Mesothelial cell of epicardium (in vitro differentiated cells): ENCODE measurements at regions not wholly inside any gene's neighbourhood (a gene's known extent, or its start where the extent isn't known, plus 50 kb on each side); places are given as distances from the start of the nearest gene placed in this dataset.

ENCODE experiments used
- DNase-seq, 2 experiments: peaks; one replicate each; pipeline ENCODE4 v3.0.0; 2021; ENCODE audit warnings: low spot score in 2 of 2; ENCODE audit not compliant: unreplicated experiment in 2 of 2
- H3K27ac Mint-ChIP-seq: 2 replicates; pipeline ENCODE4 v1.8.0; 2021; ENCODE audit warnings: mixed read lengths
- H3K27me3 Mint-ChIP-seq: 2 replicates; pipeline ENCODE4 v1.8.0; 2021; ENCODE audit warnings: low read depth, mixed read lengths
- H3K36me3 Mint-ChIP-seq: 2 replicates; pipeline ENCODE4 v1.8.0; 2021; ENCODE audit warnings: mixed read lengths
- H3K4me1 Mint-ChIP-seq: 2 replicates; pipeline ENCODE4 v1.8.0; 2021; ENCODE audit warnings: mixed read lengths
- H3K4me3 Mint-ChIP-seq: 2 replicates; pipeline ENCODE4 v1.8.0; 2021; ENCODE audit warnings: mild to moderate bottlenecking, moderate library complexity, mixed read lengths
- H3K9me3 Mint-ChIP-seq: 2 replicates; pipeline ENCODE4 v1.8.0; 2021; ENCODE audit warnings: mixed read lengths
- TF ChIP-seq, protein P1 (sequence below): fragments of 200-600 bp; sonication (generic); IDR thresholded peaks from one replicate; pipeline ENCODE4 v1.5.0; 2021; ENCODE audit warnings: antibody characterized with exemption; ENCODE audit not compliant: unreplicated experiment

DNA sequence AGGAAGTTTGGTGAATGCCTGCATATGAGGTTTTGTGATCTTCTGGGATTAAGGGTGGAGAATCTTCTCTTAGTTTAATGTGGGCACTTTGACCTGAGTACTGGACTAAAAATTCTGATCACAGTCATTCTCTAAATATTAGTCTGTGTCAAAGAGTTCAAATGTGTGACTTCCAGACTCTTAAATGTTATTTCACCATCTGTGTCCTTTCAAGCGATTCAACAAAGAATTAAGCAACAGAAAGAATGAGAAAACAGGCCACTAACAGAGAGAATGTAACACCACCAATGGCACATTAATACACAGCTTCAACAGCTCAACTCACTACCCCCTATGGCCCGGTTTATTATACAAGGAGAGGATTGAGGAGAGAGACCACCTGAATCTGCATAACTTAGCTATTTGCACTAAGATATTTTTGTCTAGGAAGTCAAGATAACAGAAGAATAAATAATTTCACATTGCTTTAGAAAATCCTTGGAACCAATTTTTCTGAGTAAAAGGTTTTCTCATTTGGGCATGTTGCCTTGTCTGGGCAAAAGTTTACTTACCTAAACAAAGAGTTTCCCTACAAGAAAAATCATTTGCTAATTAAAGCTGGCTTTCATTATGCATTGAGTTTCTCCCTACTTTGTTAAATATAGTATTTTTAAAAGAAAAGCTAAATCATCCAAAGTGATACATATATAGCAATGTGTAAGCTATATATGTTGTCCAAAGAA lies 1313.7 kb downstream of the NCAM2 start:
- DNase-seq: no peak
- Mint-ChIP-seq H3K27ac (no peak overlapping the region), H3K9me3 (peaks cover 23% of the 10 kb centered on the region), H3K4me1 (no peaks in the 10 kb centered on the region), H3K36me3 (peaks cover 30% of the 10 kb centered on the region), H3K27me3 (no peaks in the 10 kb centered on the region), H3K4me3 (no peak overlapping the region)
- TF ChIP-seq, protein P1, sequence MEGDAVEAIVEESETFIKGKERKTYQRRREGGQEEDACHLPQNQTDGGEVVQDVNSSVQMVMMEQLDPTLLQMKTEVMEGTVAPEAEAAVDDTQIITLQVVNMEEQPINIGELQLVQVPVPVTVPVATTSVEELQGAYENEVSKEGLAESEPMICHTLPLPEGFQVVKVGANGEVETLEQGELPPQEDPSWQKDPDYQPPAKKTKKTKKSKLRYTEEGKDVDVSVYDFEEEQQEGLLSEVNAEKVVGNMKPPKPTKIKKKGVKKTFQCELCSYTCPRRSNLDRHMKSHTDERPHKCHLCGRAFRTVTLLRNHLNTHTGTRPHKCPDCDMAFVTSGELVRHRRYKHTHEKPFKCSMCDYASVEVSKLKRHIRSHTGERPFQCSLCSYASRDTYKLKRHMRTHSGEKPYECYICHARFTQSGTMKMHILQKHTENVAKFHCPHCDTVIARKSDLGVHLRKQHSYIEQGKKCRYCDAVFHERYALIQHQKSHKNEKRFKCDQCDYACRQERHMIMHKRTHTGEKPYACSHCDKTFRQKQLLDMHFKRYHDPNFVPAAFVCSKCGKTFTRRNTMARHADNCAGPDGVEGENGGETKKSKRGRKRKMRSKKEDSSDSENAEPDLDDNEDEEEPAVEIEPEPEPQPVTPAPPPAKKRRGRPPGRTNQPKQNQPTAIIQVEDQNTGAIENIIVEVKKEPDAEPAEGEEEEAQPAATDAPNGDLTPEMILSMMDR: no peak

DNA sequence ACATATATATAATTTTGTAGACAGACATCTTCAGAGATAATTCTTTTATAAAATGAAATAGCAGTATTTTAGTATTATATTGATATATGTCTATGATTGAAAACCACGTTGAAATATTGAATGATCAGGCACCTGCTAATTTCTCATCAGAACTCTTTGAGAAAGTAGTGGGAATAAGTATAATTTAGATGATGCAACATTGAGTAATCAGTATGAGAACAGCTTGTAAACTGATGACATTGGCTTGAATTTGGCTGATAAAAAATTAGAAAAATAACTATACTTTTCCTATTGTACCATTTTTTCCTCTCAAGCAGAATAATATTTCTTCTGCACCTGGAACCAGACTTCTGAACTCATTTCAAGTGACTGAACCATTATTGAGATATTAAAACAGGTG lies 1316.8 kb downstream of the NCAM2 start:
- peaks cover 27% of the 10 kb centered on the region for H3K9me3 Mint-ChIP-seq

DNA sequence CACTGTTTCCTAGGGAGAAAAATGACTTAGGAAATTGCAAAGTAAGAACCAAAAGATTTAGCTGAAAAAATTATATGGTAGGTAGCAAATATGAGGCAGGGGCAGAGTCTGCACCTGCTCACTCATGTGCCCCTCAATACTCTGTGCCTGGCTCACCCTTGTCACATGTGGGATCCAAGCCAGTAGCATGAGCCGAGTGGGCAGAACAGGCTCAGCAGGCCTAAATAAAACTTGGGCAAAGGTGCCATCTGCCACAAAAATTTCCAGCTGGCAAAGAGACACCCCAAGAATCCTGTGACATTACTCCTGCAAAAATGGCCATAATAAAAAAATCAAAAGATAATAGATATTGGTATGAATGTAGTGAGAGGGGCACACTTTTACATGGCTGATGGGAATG lies 1321.2 kb downstream of the NCAM2 start:
- Mint-ChIP-seq H3K4me3 (no peak overlapping the region), H3K27ac (no peak overlapping the region), H3K27me3 (no peaks in the 10 kb centered on the region), H3K36me3 (peaks cover 13% of the 10 kb centered on the region), H3K4me1 (no peaks in the 10 kb centered on the region), H3K9me3 (peaks cover 20% of the 10 kb centered on the region)
- DNase-seq: no peak
- TF ChIP-seq, protein P1: no peak

More for the DNA sequence above, 1316.8 kb downstream of the NCAM2 start:
- H3K4me3 Mint-ChIP-seq: no peak overlapping the region
- no peak overlapping the region for H3K27ac Mint-ChIP-seq
- TF ChIP-seq, protein P1: no peak
- no peaks in the 10 kb centered on the region for H3K4me1 Mint-ChIP-seq
- no peak for DNase-seq
- no peaks in the 10 kb centered on the region for H3K27me3 Mint-ChIP-seq
- peaks cover 32% of the 10 kb centered on the region for H3K36me3 Mint-ChIP-seq

DNA sequence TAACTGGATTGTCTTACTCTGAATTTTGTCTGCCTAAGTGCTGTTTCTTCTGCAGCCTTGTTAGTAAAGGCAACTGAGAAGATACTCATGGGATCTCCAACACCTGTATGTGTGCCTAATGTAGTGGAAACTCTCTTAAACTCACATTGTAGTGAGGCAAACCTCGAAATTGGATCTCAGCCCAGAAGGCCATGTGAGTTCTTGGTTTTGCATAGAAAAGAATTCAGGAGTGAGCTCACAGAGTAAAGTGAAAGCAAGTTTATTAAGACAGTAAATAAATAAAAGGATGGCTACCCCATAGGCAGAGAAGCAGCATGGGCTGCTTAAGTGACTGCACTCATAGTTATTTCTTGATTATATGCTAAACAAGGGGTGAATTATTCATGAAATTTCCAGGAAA lies 1344.7 kb downstream of the NCAM2 start:
- TF ChIP-seq, protein P1: no peak
- H3K36me3 Mint-ChIP-seq: peaks cover 34% of the 10 kb centered on the region
- H3K4me1 Mint-ChIP-seq: peaks cover 2% of the 10 kb centered on the region
- peaks cover 31% of the 10 kb centered on the region for H3K9me3 Mint-ChIP-seq
- no peak overlapping the region for H3K4me3 Mint-ChIP-seq
- H3K27me3 Mint-ChIP-seq: no peaks in the 10 kb centered on the region
- no peak for DNase-seq
- no peak overlapping the region for H3K27ac Mint-ChIP-seq

DNA sequence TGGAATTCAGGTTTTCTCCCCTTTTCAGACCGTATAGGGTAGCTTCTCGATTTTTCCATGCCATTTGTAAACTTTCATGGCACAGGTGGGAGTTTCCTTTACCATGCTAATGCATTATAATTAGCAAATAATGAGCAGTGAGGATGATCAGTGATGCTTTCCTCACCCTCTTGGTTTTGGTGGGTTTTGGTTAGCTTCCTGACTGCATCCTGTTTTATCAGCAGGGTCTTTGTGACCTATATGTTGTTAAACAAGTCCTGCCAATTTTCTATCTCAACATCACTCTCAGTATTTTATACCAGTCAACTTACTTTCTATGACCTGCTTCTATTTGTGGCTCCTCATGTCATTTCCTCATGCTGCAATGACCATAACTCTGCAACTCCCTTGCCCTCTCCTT lies 1345.1 kb downstream of the NCAM2 start:
- Mint-ChIP-seq H3K27ac (no peak overlapping the region), H3K9me3 (peaks cover 31% of the 10 kb centered on the region), H3K4me3 (no peak overlapping the region), H3K4me1 (peaks cover 2% of the 10 kb centered on the region), H3K36me3 (peaks cover 34% of the 10 kb centered on the region), H3K27me3 (no peaks in the 10 kb centered on the region)
- DNase-seq: no peak
- TF ChIP-seq, protein P1: no peak

DNA sequence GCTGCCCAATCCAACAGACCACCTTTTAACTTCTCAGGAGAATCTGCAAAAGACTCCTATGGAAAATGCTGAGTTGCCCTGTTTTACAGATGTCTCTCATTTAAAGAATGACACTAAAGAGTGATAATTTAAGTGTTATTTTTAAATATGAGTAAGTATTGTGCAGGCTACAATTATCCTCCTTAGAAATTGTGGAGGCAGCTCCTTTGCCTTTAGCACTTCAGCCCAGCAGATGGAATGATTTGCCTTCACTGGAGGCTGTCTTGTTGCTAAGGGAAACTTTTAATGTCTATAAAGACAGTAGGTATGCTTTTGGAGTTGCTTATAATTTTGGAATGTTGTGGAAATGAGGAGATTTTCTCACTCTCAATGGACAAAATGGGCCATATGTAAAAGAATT lies 1345.5 kb downstream of the NCAM2 start:
- Mint-ChIP-seq H3K27ac (no peak overlapping the region), H3K4me3 (no peak overlapping the region), H3K36me3 (peaks cover 32% of the 10 kb centered on the region), H3K9me3 (peaks cover 28% of the 10 kb centered on the region), H3K27me3 (no peaks in the 10 kb centered on the region), H3K4me1 (peaks cover 2% of the 10 kb centered on the region)
- TF ChIP-seq, protein P1: no peak
- no peak for DNase-seq
